Head of caudate nucleus (tissue), 42 donors: ENCODE measurements at regions not wholly inside any gene's neighbourhood (a gene's known extent, or its start where the extent isn't known, plus 50 kb on each side); places are given as distances from the start of the nearest gene placed in this dataset.

ENCODE experiments used
- DNase-seq, 42 donors: peaks; one replicate each; pipeline versions ENCODE4 v3.0.0 to v3.0.0-alpha.2; 2020 to 2021; ENCODE audit warnings: mixed read lengths in 7 of 42
- intact Hi-C: fragments of 100-400 bp; cut with DNase I; formaldehyde crosslinking; loops from one replicate; pipeline ENCODE4 v1.15.0; 2022

- intact Hi-C loops = no loop called here
- DNase-seq = no peak
Measured at GRCh38 chr5:175388531-175388930, 55.5 kb downstream of the DRD1 start.

- no peak for DNase-seq
- intact Hi-C loops = no loop called here
Measured at GRCh38 chr5:175387144-175387543, 56.8 kb downstream of the DRD1 start.

GRCh38 chr5:175386526-175386925 is 57.5 kb downstream of the DRD1 start:
- DNase-seq = peak in 6 of 42 donors; percentile 17 to 52 (median 40)
- intact Hi-C loops = no loop called here

- intact Hi-C loops = no loop called here
- DNase-seq = no peak
Measured at GRCh38 chr5:175385691-175386362, 58.2 kb downstream of the DRD1 start.

GRCh38 chr5:175384724-175385552 is 59.0 kb downstream of the DRD1 start:
- intact Hi-C loops = no loop called here
- no peak for DNase-seq

GRCh38 chr5:175383350-175383749 is 60.6 kb downstream of the DRD1 start:
- peak in 24 of 42 donors; percentile 9 to 76 (median 42) for DNase-seq

GRCh38 chr5:175382171-175382570 is 61.8 kb downstream of the DRD1 start:
- intact Hi-C loops = no loop called here
- no peak for DNase-seq

More at GRCh38 chr5:175383350-175383749, 60.6 kb downstream of the DRD1 start:
- intact Hi-C loops = no loop called here

GRCh38 chr5:175381130-175381529 is 62.9 kb downstream of the DRD1 start:
- DNase-seq = no peak
- intact Hi-C loops = no loop called here

GRCh38 chr5:175380701-175381100 is 63.3 kb downstream of the DRD1 start:
- DNase-seq = no peak
- intact Hi-C loops = no loop called here

- no peak for DNase-seq
- intact Hi-C loops = no loop called here
Measured at GRCh38 chr5:175379867-175380266, 64.1 kb downstream of the DRD1 start.

- DNase-seq = no peak
Measured at GRCh38 chr5:175378444-175379028, 65.4 kb downstream of the DRD1 start.

GRCh38 chr5:175377816-175378215 is 66.2 kb downstream of the DRD1 start:
- intact Hi-C loops = no loop called here
- DNase-seq = no peak

More at GRCh38 chr5:175378444-175379028, 65.4 kb downstream of the DRD1 start:
- intact Hi-C loops = no loop called here

- no peak for DNase-seq
- intact Hi-C loops = no loop called here
Measured at GRCh38 chr5:175374166-175374875, 69.7 kb downstream of the DRD1 start.

GRCh38 chr5:175365866-175366265 is 78.1 kb downstream of the DRD1 start:
- DNase-seq = no peak
- intact Hi-C loops = no loop called here

- intact Hi-C loops = no loop called here
- DNase-seq = peak; percentile 22 to 87 (median 64)
Measured at GRCh38 chr5:175363300-175363699, 80.7 kb downstream of the DRD1 start.

- intact Hi-C loops = no loop called here
- DNase-seq = no peak
Measured at GRCh38 chr5:175357995-175358394, 86.0 kb downstream of the DRD1 start.

GRCh38 chr5:175356428-175356827 is 87.6 kb downstream of the DRD1 start:
- peak in 30 of 42 donors; percentile 21 to 73 (median 43) for DNase-seq
- intact Hi-C loops = no loop called here

GRCh38 chr5:175354964-175355363 is 89.0 kb downstream of the DRD1 start:
- DNase-seq = no peak

GRCh38 chr5:175353926-175354325 is 90.1 kb downstream of the DRD1 start:
- DNase-seq = no peak
- intact Hi-C loops = no loop called here

More at GRCh38 chr5:175354964-175355363, 89.0 kb downstream of the DRD1 start:
- intact Hi-C loops = no loop called here
